GM19372 (cell line): ENCODE measurements at regions not wholly inside any gene's neighbourhood (a gene's known extent, or its start where the extent isn't known, plus 50 kb on each side); places are given as distances from the start of the nearest gene placed in this dataset.
"Not testable (repeated sequence)": the region's sequence is repeated elsewhere in the genome, so short reads cannot be mapped to it uniquely, and the experiment has no call there.

Source experiments
- ATAC-seq: cut with Tn5 transposase; IDR thresholded peaks from one replicate; pipeline ENCODE4 v1.9.1; 2021; ENCODE audit warnings: mild to moderate bottlenecking, low read depth, moderate library complexity; ENCODE audit not compliant: unreplicated experiment

- ATAC-seq, result no peak
These were observed 115.9 kb upstream of the TANK start for GRCh38 chr2:161044095-161044865.

GRCh38 chr2:161044921-161045320 lies 115.3 kb upstream of the TANK start:
- no peak for ATAC-seq

GRCh38 chr2:161045726-161046125 lies 114.5 kb upstream of the TANK start:
- ATAC-seq, result no peak

GRCh38 chr2:161046876-161047275 lies 113.4 kb upstream of the TANK start:
- no peak for ATAC-seq

GRCh38 chr2:161048317-161048716 lies 111.9 kb upstream of the TANK start:
- no peak for ATAC-seq

- ATAC-seq, result no peak
These were observed 110.7 kb upstream of the TANK start for GRCh38 chr2:161049559-161049958.

GRCh38 chr2:161052214-161052613 lies 108.0 kb upstream of the TANK start:
- no peak for ATAC-seq

- ATAC-seq, result no peak
These were observed 104.9 kb upstream of the TANK start for GRCh38 chr2:161055289-161055688.

GRCh38 chr2:161059388-161059787 lies 100.8 kb upstream of the TANK start:
- ATAC-seq, result no peak

GRCh38 chr2:161061786-161062185 lies 98.4 kb upstream of the TANK start:
- no peak for ATAC-seq

- ATAC-seq, result peak; percentile 92
These were observed 96.9 kb upstream of the TANK start for GRCh38 chr2:161063157-161063945.

GRCh38 chr2:161063946-161064306 lies 96.3 kb upstream of the TANK start:
- peak; percentile 39 for ATAC-seq

- no peak for ATAC-seq
These were observed 92.3 kb upstream of the TANK start for GRCh38 chr2:161067846-161068350.

- no peak for ATAC-seq
These were observed 91.6 kb upstream of the TANK start for GRCh38 chr2:161068670-161069069.

GRCh38 chr2:161070693-161071479 lies 89.3 kb upstream of the TANK start:
- ATAC-seq, result no peak

- not testable (repeated sequence) for ATAC-seq
These were observed 87.8 kb upstream of the TANK start for GRCh38 chr2:161072436-161072835.

GRCh38 chr2:161075701-161076100 lies 84.5 kb upstream of the TANK start:
- no peak for ATAC-seq

GRCh38 chr2:161076936-161077335 lies 83.3 kb upstream of the TANK start:
- no peak for ATAC-seq

- ATAC-seq, result peak; percentile 81
These were observed 82.6 kb upstream of the TANK start for GRCh38 chr2:161077367-161078210.

GRCh38 chr2:161078211-161078539 lies 82.1 kb upstream of the TANK start:
- no peak for ATAC-seq
